DMS 273 (cell line): ENCODE measurements at regions not wholly inside any gene's neighbourhood (a gene's known extent, or its start where the extent isn't known, plus 50 kb on each side); places are given as distances from the start of the nearest gene placed in this dataset.
A peak's percentile ranks its signal among the peaks of the same experiment; 100 is the strongest.
"Not testable (repeated sequence)": the region's sequence is repeated elsewhere in the genome, so short reads cannot be mapped to it uniquely, and the experiment has no call there.

Experiments used
- DNase-seq: peaks from one replicate; lab custom pipeline; 2025; ENCODE audit not compliant: unreplicated experiment; lab: John Stamatoyannopoulos, UW

DNA sequence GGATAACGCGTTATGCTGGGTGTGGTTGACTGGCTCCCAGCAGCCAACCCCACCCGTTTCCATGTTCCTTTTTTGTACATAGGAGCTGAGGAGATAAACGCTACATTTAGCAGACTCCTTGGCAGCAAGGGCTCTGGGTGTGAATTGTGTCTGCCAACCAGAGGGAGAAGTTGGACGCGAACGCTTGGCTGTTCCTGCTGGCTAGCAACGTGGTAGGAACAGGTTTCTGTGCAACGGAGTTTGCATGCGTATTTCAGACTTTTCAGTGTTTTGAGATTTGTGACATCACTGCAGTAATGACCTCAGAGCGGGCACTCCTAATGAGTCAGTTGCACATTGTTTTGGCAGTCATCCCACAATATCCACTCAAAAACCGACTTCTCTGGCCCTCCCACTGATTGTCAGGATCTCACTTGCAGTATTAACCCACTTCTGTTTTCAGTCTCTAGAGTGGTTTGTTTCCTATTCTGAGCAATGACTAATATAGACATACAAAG is 98.7 kb upstream of the RGS1 start:
- DNase-seq = no peak

DNA sequence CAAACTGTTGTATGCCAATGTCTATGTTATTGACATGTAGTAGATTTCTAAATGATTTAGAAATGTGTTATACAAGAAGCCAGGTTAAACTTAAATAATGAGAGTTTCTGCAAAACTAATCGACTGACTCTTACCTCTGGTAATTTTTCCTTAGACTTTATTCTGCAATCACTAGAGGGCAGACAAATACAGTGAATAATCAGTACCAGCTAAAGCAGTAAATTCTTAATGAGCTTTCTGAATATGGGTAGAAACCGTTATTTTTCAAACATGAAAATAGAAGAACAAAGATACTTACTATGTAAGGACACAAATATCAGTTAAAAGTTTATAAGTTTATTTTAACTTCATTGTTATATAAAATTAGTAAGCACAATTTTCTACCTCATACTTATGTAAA is 97.9 kb upstream of the RGS1 start:
- DNase-seq = peak; percentile 25

- no peak for DNase-seq
Observed at GRCh38 chr1:192485692-192486436, 89.7 kb upstream of the RGS1 start.

- DNase-seq = peak; percentile 17
Observed at GRCh38 chr1:192488058-192488457, 87.5 kb upstream of the RGS1 start.

GRCh38 chr1:192489047-192489446 is 86.5 kb upstream of the RGS1 start:
- no peak for DNase-seq

DNA sequence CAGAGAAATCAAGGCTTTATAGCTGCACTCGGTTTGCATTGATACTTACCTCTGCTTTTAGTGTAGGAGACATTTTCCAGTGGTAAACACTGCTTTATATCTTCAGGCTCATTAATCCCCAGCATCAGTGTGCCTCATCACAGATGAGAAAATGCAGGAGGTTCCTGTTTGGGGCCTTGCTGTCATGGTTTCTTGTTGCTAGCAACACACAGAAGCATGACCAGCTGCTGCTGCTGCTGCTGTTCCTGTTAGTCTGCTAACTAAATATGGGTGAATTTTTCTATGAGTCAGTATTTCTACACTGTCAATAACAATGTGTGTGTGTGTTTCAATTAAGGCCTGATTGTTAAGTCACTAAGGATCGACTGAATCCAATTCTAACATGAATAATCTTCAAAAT is 85.8 kb upstream of the RGS1 start:
- peak; percentile 8 for DNase-seq

DNA sequence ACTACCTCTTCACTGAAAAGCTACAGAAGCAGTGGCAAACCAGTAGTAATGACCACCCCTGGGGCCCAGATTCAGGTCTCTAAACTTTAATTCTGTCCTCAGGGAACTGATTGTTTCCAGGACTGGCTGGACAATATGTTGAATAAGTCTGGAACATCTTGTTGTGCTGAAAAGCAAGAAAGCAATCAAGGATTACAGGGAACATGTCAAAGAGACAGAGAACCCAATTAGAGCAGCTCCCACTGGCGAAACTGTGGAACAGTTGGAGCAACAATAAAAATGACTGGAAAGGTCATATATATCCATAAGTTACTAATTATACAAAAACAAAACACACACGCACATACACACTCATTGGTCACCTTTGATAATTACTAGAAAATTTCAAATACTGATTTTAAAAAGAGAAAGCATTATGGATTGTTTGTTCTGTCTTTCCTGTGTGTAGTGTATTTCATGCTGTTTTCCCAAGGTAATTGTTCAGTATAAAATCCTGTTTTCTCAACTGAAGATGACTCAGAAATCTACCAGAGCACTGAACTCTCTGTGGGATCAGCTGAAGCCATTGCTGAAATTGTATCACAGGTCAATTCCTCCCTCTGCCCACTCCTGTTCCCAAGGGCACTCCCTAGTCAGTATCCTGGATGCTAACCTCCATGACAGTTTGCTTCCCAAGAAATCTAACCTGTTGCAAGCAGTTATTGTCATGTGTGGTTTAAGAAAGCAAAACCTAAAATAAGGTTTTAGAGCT is 83.6 kb upstream of the RGS1 start:
- DNase-seq = no peak

GRCh38 chr1:192493584-192493983 is 82.0 kb upstream of the RGS1 start:
- no peak for DNase-seq

DNA sequence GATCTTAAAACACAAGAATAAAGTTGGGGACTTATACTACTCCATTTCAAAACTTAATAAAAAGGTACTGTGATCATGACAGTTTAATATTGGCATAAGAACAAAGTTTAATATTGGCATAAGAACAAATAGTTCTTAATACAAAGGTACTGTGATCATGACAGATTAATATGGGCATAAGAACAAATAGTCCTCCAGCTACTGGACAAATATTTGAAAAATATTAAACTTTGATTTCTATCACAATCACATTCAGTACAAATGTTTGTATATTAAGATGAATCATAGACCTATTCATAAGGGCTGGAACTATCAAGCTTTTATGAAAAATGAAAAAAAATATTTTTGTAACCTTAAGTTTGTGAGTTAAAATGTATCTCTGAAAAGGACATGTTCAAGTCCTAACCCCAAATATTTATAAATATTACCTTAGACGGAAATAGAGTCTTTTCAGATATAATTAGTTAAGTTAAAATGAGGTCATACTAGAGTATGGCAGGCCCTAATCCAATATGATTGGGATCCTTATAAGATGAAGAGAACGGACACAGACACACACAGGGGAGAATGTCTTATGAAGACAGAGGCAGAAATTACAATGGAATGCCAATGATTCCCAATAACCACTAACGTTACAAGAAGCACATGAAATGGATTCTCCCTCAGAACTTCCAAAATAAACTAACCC is 79.1 kb upstream of the RGS1 start:
- DNase-seq = no peak

DNA sequence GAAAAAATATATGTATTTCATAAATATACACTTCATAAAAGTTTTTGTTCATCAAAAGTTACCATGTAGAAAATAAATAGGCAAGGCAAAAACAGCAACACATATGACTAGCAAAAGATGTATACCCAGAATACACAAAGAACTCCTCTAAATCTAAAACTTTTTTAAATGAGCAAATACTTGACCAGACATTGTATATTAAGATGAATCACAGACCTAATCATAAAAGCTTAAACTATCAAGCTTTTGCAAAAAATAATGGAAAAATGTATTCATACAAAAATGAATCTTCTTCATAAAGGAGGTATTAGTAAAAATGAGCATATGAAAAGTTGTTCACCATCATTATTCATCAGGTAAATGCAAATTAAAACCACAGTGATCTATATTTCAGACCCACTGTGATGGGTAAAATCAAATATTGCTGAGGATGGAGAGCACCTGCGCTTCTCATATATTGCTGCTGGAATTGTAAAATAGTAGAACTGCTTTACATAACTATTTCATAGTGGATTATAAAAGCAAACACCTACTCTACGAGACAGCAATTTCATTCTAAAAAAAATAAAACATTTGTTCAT is 78.3 kb upstream of the RGS1 start:
- no peak for DNase-seq

GRCh38 chr1:192498092-192498491 is 77.5 kb upstream of the RGS1 start:
- DNase-seq = not testable (repeated sequence)

DNA sequence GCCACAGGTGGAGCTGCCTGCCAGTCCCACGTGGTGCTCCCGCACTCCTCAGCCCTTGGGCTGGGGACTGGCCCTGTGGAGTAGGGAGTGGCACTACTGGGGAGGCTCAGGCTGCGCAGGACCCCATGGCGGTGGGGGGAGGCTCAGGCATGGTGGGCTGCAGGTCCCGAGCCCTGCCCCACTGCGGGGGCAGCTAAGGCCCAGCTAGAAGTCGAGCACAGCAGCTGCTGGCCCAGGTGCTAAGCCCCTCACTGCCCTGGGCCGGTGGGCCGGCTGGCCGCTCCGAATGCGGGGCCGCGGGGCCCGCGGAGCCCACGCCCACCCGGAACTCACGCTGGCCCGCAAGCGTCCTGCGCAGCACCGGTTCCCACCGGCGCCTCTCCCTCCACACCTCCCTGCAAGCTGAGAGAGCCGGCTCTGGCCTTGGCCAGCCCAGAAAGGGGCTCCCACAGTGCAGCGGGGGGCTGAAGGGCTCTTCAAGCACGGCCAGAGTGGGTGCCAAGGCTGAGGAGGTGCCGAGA is 76.5 kb upstream of the RGS1 start:
- not testable (repeated sequence) for DNase-seq

- not testable (repeated sequence) for DNase-seq
Observed at GRCh38 chr1:192500541-192500940, 75.0 kb upstream of the RGS1 start.

- DNase-seq = peak; percentile 6
Observed at GRCh38 chr1:192506741-192507155, 68.8 kb upstream of the RGS1 start.

DNA sequence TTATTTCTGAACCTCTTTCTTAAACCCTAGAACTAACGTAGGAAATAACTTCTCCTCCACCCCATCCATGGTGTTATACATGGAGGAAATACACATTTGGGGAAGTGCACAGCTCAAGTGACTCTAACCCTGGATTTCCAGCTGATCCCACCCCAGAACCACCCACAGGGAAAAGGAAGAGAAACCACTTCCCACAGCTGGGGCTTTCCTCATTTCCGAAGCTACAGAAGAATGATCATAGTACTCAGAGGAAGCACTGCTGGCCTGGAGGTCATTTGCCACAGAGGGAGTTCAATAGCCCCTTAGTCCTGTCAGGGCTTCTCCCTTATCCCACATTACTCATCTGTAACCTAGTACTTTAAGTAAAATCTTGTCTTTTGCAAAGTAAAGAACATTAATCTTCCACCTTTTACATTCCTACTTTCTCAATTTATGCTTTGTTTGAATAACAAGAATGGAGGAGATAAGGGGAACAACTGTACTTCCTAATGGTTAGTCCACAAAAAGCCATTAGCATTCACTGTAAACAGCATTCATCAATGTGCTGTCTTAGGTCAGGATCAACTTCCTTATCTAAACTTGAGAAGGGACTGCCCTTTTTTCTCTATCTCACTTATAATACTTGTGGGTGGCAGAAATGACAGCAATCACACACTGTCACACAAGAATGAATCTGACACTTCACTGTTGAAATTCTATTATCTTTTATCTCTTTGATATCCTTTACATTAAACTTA is 63.0 kb upstream of the RGS1 start:
- no peak for DNase-seq

DNA sequence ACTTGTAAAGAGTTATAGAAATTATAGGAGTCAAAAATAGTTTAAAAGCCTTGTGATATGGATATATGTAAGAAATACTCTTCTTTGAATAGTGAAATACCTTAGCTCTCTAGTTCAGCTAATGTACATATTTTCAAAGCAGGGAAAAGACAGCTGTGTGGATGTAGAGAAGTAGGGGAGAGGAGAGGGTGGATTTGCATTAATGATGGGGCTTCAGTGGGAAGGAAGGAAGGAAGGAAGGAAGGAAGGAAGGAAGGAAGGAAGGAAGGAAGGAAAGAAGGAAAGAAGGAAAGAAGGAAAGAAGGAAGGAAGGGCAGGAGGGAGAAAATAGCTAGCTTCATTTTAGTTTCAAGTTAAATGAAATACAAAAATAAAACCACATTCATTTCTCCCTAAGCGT is 62.4 kb upstream of the RGS1 start:
- DNase-seq = no peak

- DNase-seq = no peak
Observed at GRCh38 chr1:192513697-192514096, 61.9 kb upstream of the RGS1 start.

- no peak for DNase-seq
Observed at GRCh38 chr1:192516776-192517297, 58.7 kb upstream of the RGS1 start.

DNA sequence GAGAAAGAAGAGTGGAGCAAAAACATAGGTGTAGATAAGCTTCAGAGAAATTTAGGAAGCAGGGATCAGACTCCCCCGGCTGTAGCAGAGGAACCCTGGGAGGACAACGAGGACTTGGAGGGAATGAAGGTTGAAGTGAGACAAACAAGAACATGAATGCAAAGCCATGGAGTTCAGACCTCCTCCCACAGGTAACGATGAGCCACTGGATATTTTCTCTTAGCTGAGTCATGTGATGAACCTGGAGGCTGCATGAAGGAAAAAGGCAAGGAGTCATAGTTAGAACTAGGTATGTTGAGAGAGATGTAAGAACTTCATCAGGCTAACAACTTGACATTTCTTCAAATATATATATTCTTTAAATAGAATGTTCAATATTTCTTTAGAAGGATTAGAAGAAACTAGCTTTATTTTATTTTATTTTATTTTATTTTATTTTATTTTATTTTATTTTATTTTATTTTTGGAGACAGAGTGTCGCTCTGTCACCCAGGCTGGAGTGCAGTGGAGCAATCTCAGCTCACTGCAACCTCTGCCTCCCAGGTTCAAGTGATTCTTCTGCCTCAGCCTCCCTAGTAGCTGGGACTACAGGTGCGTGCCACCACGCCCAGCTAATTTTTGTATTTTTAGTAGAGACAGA is 57.7 kb upstream of the RGS1 start:
- DNase-seq = not testable (repeated sequence)

DNA sequence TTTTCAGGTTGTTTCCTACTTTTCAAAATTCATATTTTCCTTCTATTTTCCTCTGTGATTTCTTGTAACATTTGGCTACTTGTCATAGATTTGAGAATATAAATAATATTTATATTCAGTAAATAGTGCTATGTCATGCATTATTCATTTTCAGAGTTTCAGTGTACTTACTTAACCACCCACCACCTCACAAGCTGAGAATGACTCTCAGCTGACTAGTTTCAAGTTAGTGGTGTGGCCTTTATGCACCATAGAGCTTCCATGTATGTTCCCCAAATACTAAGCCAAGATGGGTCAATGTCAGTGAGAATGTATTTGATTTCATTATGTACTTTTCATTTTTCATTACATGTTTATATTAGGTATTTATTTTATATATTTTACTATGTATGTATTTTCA is 56.9 kb upstream of the RGS1 start:
- DNase-seq = no peak
